KBM-7 (cell line): ENCODE measurements at regions not wholly inside any gene's neighbourhood (a gene's known extent, or its start where the extent isn't known, plus 50 kb on each side); places are given as distances from the start of the nearest gene placed in this dataset.
"Not testable (repeated sequence)": the region's sequence is repeated elsewhere in the genome, so short reads cannot be mapped to it uniquely, and the experiment has no call there.

ENCODE experiments used
- DNase-seq: peaks from one replicate; pipeline ENCODE4 v3.0.0-alpha.2; 2015
- in situ Hi-C: fragments of 300-500 bp; cut with MboI; formaldehyde crosslinking; loops from 2 replicates; pipeline ENCODE4 v1.14.3; 2020; ENCODE audit warnings: low sequenced_read_pairs, low pct_unique_long_range_greater_than_20kb, mixed read lengths

DNA sequence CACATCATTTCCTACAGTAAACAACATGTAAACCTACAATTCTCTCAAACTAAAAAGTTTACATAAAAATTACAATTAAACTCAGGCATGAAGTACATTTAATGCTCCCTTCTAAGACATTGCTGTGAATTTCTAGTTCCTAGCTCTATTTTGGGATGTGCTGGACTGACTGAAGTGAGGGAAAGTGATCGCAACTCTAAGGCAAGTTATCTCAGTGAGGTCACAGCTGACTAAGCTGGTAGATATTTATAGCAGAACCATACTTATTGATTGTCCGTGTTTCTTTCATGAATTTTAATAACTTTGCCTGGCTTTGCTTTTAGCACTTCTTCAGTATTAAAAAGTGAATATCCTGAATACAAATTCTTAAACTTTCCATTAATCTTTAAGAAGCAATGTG lies 570.4 kb upstream of the GALNTL6 start:
- DNase-seq, result no peak
- in situ Hi-C loops, result no loop called here

DNA sequence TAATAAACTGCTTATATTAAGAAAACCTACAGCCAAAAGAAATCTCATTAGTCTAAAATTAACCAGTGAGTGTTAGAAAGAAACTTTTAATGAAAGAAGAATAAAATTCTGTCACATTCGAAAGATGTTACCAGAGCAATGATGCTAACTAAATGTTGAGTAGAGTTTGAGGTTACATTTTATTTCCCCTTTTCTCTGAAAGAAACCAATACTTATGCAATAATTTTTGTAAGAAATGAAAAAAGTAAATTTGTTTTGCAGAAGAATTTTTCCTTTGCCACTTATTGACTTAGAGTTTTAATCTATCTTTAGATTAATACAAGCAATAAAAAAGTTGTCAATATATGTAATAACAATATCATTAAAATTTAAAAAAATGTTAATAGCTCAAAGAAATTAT lies 574.0 kb upstream of the GALNTL6 start:
- peak; percentile 5 for DNase-seq
- in situ Hi-C loops, result no loop called here

- in situ Hi-C loops, result no loop called here
Measured at GRCh38 chr4:171235521-171235920, 577.7 kb upstream of the GALNTL6 start.

GRCh38 chr4:171229354-171229753 lies 583.9 kb upstream of the GALNTL6 start:
- in situ Hi-C loops, DNase-seq: not testable (repeated sequence)

More at GRCh38 chr4:171235521-171235920, 577.7 kb upstream of the GALNTL6 start:
- DNase-seq, result no peak

GRCh38 chr4:171221181-171221580 lies 592.0 kb upstream of the GALNTL6 start:
- no peak for DNase-seq
- in situ Hi-C loops, result no loop called here

DNA sequence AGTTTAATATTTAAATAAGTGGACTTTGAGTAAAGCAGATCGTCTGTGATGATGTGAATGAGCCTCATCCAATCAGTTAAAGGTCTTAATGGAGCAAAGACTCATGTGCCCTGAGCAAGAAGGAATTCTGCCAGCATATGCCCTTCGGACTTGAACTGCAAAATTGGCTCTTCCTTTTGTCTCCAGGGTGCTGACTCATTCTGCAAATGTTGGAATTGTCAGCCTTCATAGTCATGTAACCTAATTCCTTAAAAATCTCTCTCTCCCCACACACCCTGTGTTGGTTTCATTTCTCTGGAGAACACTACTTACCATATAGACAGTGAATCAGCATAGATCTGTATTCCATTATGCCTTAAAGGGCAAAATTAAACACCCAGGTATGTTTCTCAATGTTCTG lies 609.8 kb upstream of the GALNTL6 start:
- no peak for DNase-seq
- in situ Hi-C loops, result no loop called here

- no peak for DNase-seq
- in situ Hi-C loops, result no loop called here
Measured at GRCh38 chr4:171202908-171203307, 610.3 kb upstream of the GALNTL6 start.

DNA sequence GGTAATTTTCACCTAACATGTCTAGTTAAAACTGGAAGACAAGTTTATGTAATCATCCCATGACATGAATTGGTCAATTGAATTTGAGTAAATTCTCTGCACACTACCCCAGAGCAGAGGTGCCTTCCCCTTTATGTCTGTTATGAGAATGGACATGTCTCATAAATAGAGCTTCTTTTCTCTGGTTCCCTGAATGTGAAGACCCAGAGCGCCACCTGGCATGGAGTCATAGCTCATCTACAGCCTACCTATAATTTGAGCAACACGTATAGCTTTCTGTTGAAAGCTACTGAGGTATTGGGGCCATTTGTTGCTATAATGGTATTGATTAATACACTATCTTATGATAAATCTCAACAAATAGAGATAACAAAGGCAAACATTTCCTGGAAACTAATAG lies 626.5 kb upstream of the GALNTL6 start:
- peak; percentile 33 for DNase-seq
- in situ Hi-C loops, result no loop called here

GRCh38 chr4:171181090-171181489 lies 632.1 kb upstream of the GALNTL6 start:
- DNase-seq, result no peak
- in situ Hi-C loops, result no loop called here

- DNase-seq, result no peak
- in situ Hi-C loops, result no loop called here
Measured at GRCh38 chr4:171170671-171171070, 642.5 kb upstream of the GALNTL6 start.

GRCh38 chr4:171169396-171169795 lies 643.8 kb upstream of the GALNTL6 start:
- in situ Hi-C loops, result no loop called here
- no peak for DNase-seq

- no peak for DNase-seq
- in situ Hi-C loops, result no loop called here
Measured at GRCh38 chr4:171162478-171162877, 650.7 kb upstream of the GALNTL6 start.

DNA sequence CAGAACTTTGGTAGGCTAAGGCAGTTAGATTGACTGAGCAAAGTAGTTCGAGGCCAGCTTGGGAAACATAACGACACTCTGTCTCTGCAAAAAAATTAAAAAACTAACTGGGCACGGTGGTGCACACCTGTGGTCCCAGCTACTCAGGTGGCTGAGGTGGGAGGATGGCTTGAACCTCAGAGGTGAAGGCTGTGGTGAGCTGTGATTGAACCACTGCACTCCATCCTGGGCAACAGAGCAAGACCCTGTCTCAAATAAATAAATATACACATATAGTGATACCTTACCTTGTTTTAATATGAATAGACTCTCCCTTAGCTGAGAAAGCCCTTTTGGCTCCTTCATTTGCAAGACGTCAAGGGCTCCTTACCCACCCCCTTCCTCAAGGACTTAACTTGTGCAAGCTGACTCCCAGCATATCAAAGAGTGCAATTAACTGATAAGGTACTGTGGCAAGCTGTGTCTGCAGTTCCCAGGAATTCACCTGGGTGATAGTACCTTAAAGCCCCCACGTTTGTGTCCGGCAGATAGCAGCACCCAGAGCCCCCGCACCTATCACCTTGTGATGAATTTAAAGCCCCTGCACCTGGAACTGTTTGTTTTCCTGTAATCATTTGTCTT lies 655.6 kb upstream of the GALNTL6 start:
- in situ Hi-C loops, result no loop called here
- no peak for DNase-seq

GRCh38 chr4:171142639-171143038 lies 670.6 kb upstream of the GALNTL6 start:
- in situ Hi-C loops, result no loop called here

DNA sequence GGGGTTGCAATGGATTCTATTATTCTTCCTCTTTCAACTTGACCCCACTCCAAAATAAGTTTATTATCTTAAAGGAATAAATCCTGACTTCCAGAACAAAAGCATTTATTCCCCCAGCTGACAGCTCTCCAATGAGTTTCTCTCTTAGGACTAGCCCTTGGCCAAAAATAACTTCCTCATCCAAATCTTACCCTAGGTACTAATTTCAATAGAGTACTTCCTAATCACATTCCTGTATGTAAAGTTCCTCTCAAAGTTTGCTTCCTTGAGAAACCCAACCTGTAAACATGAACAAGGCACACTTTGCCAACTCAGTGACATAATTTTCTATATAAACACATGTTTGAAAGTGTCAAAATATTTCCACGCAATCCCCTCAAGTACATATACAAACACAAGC lies 671.2 kb upstream of the GALNTL6 start:
- no peak for DNase-seq
- in situ Hi-C loops, result no loop called here

More at GRCh38 chr4:171142639-171143038, 670.6 kb upstream of the GALNTL6 start:
- DNase-seq, result no peak

GRCh38 chr4:171130256-171130801 lies 682.9 kb upstream of the GALNTL6 start:
- in situ Hi-C loops, result no loop called here
- no peak for DNase-seq

GRCh38 chr4:171118091-171118490 lies 695.1 kb upstream of the GALNTL6 start:
- in situ Hi-C loops, result no loop called here
- no peak for DNase-seq

DNA sequence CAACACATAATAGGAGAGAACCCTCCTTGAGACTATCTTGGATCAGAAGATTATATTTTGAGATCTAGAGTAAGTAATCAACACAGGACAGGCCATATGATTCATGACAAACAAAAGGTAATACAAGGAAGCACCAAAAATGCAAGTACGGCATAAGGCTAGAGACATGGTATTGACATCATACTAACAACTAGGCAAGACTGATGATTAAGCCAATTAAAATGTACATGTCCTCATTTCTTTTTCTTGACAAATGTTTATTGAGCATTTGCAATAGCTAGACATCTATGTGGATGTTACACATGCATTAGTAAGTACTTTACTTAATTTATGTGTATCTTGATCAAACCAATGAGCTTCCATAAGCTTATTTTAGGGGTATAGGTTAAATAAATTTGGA lies 695.7 kb upstream of the GALNTL6 start:
- in situ Hi-C loops, result no loop called here
- DNase-seq, result no peak

GRCh38 chr4:171101845-171102244 lies 711.4 kb upstream of the GALNTL6 start:
- in situ Hi-C loops, result no loop called here
- DNase-seq, result peak; percentile 11

DNA sequence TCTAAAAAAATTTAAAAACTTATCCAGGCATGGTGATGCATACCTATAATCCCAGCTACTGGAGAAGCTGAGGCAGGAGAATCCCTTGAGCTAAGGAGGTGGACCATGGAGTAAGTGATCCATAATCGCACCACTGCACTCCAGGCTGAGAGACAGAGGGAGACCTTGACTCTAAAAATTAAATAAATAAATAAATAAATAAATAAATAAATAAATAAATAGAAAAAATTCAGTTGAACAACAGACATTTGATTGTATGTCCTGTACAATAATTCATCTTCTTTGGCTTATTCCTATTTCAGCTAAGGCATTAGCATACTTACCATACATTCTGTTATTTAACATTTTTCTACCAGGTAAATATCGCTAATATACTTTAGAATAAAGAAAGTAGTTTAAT lies 726.1 kb upstream of the GALNTL6 start:
- in situ Hi-C loops, result no loop called here

DNA sequence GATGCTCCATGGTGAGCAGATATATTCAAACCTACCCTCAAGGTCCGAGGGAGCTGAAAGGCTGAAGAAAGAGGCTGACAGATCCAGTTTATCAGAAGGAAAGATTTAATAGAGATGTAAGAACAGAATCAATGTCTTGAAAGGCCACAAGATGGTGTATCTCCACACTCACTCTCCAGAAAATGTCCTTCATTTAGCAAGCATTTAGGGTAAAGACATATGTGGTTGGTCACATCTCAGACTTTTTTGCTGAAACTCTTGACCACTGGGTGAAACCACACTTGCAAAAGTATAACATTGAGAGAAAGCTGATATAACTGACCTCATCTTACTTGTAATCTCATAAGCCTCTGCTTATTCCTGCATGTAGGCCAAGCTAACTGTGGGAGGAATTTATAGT lies 745.8 kb upstream of the GALNTL6 start:
- in situ Hi-C loops, result no loop called here

More for the DNA sequence above, 726.1 kb upstream of the GALNTL6 start:
- no peak for DNase-seq

More for the DNA sequence above, 745.8 kb upstream of the GALNTL6 start:
- peak; percentile 12 for DNase-seq
